Calu3 (cell line): ENCODE measurements at regions not wholly inside any gene's neighbourhood (a gene's known extent, or its start where the extent isn't known, plus 50 kb on each side); places are given as distances from the start of the nearest gene placed in this dataset.

Experiments
- BruUV-seq: library from RNA; stranded (reverse); fragments of 400-500 nt; replicated peaks from 2 replicates; lab custom pipeline; 2021; lab: Mats Ljungman, UMichigan
- CTCF ChIA-PET: fragments of 300-600 bp; sonication (Branson Sonifier 250); formaldehyde crosslinking; loops from one replicate; lab custom pipeline; 2022; ENCODE audit warnings: antibody characterized with exemption; lab: Charles Lee
- DNase-seq: peaks from one replicate; pipeline ENCODE4 v3.0.0; 2022
- H3K27ac Mint-ChIP-seq: one replicate; pipeline ENCODE4 v1.8.0; 2022; ENCODE audit warnings: mixed read lengths; ENCODE audit not compliant: unreplicated experiment
- H3K27me3 Mint-ChIP-seq: one replicate; pipeline ENCODE4 v1.8.0; 2022; ENCODE audit warnings: mixed read lengths; ENCODE audit not compliant: unreplicated experiment
- H3K36me3 Mint-ChIP-seq: one replicate; pipeline ENCODE4 v1.8.0; 2022; ENCODE audit warnings: mild to moderate bottlenecking, moderate library complexity, mixed read lengths; ENCODE audit not compliant: insufficient read depth, unreplicated experiment
- H3K4me1 Mint-ChIP-seq: one replicate; pipeline ENCODE4 v1.8.0; 2022; ENCODE audit warnings: mild to moderate bottlenecking, low read depth, mixed read lengths; ENCODE audit not compliant: unreplicated experiment
- H3K4me3 Mint-ChIP-seq: one replicate; pipeline ENCODE4 v1.8.0; 2022; ENCODE audit warnings: mild to moderate bottlenecking, low read depth, moderate library complexity, mixed read lengths; ENCODE audit not compliant: unreplicated experiment
- H3K9me3 Mint-ChIP-seq: one replicate; pipeline ENCODE4 v1.8.0; 2022; ENCODE audit warnings: low read depth, mixed read lengths; ENCODE audit not compliant: unreplicated experiment
- CTCF ChIP-seq: fragments of 200-600 bp; IDR thresholded peaks from one replicate; pipeline ENCODE4 v1.8.0; 2022; ENCODE audit warnings: antibody characterized with exemption; ENCODE audit not compliant: unreplicated experiment
- intact Hi-C: fragments of 100-400 bp; cut with micrococcal nuclease; formaldehyde crosslinking; loops from one replicate; pipeline ENCODE4 v1.10.0; 2022; ENCODE audit not compliant: unreplicated experiment

DNA sequence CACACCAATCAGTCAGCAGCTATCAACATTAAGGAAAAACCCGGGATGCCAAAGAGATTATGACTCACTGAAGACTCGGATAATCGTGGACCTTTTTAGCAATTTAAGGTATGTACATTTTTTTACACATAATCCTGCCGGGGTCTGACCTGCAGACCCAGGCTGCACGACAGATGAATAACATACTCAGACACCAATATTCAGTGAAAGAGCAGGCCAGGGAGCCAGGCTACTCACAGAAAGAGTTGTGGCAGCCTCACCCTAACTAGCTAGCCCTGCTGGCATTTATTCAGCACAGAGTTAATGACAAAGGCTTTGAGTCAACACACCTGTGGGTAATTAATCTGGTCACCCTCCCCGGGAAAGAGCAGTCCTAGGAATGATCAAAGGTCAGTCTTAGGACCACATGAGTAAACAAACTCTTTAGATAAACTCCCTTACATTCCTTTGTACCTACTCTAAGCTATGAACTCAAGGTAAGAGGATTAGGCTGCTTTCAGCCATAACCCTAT is 727.5 kb downstream of the TBL1XR1 start:
- DNase-seq: peak; percentile 54
- Mint-ChIP-seq H3K27ac (peak overlapping the region; percentile 18), H3K9me3 (peaks cover 19% of the 10 kb centered on the region), H3K36me3 (no peaks in the 10 kb centered on the region), H3K4me1 (peaks cover 24% of the 10 kb centered on the region), H3K4me3 (no peak overlapping the region), H3K27me3 (no peaks in the 10 kb centered on the region)
- TF ChIP-seq CTCF: no peak
- BruUV-seq: no TSS peak
- intact Hi-C loops: no loop called here
- CTCF ChIA-PET: no interaction called here

- Mint-ChIP-seq H3K36me3 (no peaks in the 10 kb centered on the region), H3K27ac (no peak overlapping the region), H3K9me3 (peaks cover 5% of the 10 kb centered on the region), H3K27me3 (no peaks in the 10 kb centered on the region), H3K4me3 (no peak overlapping the region), H3K4me1 (peaks cover under 1% of the 10 kb centered on the region)
- TF ChIP-seq CTCF: no peak
- no TSS peak for BruUV-seq
- intact Hi-C loops: no loop called here
- CTCF ChIA-PET: no interaction called here
- DNase-seq: no peak
These were observed 733.7 kb downstream of the TBL1XR1 start for GRCh38 chr3:176463610-176464009.

- intact Hi-C loops: no loop called here
- TF ChIP-seq CTCF: no peak
- CTCF ChIA-PET: no interaction called here
These were observed 749.9 kb downstream of the TBL1XR1 start for GRCh38 chr3:176447369-176447768.

GRCh38 chr3:176442326-176442725 is 755.0 kb downstream of the TBL1XR1 start:
- CTCF ChIA-PET: no interaction called here
- intact Hi-C loops: no loop called here
- H3K27me3 Mint-ChIP-seq: no peaks in the 10 kb centered on the region

More at GRCh38 chr3:176447369-176447768, 749.9 kb downstream of the TBL1XR1 start:
- Mint-ChIP-seq H3K36me3 (no peaks in the 10 kb centered on the region), H3K9me3 (peaks cover 10% of the 10 kb centered on the region), H3K27me3 (no peaks in the 10 kb centered on the region), H3K27ac (no peak overlapping the region), H3K4me1 (no peaks in the 10 kb centered on the region), H3K4me3 (no peak overlapping the region)
- no TSS peak for BruUV-seq
- DNase-seq: no peak

More at GRCh38 chr3:176442326-176442725, 755.0 kb downstream of the TBL1XR1 start:
- H3K4me3 Mint-ChIP-seq: no peak overlapping the region
- H3K36me3 Mint-ChIP-seq: no peaks in the 10 kb centered on the region
- no peak for DNase-seq
- H3K9me3 Mint-ChIP-seq: peaks cover 7% of the 10 kb centered on the region
- no TSS peak for BruUV-seq
- H3K4me1 Mint-ChIP-seq: no peaks in the 10 kb centered on the region
- TF ChIP-seq CTCF: no peak
- H3K27ac Mint-ChIP-seq: no peak overlapping the region
